ENCODE measurements at regions not wholly inside any gene's neighbourhood (a gene's known extent, or its start where the extent isn't known, plus 50 kb on each side); places are given as distances from the start of the nearest gene placed in this dataset.

DNA sequence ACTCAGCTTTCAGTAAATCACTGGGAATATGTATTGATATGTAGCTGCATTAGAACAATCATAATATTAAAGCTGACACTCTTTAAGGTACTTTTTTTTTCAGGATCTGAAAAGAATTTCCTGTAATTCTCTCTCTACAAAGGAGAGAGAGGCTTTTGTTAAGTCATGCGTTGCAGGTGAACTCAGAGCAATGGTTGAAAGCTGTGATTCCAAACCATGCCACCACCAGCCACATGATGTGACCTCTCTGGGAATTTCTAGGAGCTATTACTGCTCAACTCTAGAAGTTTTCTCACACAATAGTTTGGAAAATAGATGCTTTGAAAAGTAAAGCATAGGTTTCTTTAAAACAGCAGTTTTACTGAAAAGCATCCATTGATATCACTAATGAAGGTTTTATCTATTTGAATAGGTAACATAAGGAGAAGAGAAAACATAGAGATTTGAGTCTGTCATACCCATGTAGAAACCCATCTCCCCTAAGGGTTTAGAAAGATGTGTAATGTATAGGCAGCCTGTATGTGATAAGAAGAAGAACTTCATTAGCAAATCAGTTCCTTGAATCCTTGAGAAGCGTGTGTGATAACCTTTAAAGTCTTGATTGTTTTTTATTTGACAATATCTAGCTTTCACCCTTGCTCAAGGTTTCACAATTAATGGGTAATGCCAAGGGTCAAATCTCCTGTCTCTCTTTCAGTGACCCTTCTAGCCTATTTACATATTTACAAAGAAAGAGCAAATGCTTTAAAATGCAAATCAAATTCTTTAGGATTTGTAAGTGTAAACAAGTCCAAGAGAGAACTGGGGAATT lies 161.0 kb upstream of the ANKRD50 start:
- Histone ChIP-seq H3K36me3 (ENCODE audit: insufficient read depth, insufficient read length, low read length) (no peaks in the 10 kb centered on the region), H3K9ac (ENCODE audit: insufficient read length, low read depth) (no peak overlapping the region), H3K4me3 (ENCODE audit: insufficient read length, low read depth) (no peak overlapping the region), H3K9me3 (ENCODE audit: insufficient read depth, low read length) (peaks cover 8% of the 10 kb centered on the region; the same call in 1 of the 2 replicates), H3K4me1 (ENCODE audit: insufficient read depth, insufficient read length) (no peaks in the 10 kb centered on the region), H3K27me3 (ENCODE audit: insufficient read depth, insufficient read length) (no peaks in the 10 kb centered on the region)
- TF ChIP-seq ZNF274 (IDR thresholded peaks at IDR 0.05; ENCODE audit: low read depth, low read length) (no peak), YY1 (IDR thresholded peaks at IDR 0.05; ENCODE audit: insufficient read depth, insufficient read length) (no peak), SUZ12 (IDR thresholded peaks at IDR 0.05; ENCODE audit: extremely low read depth, insufficient read depth, insufficient read length) (no peak)
- peak; percentile 20 for DNase-seq (ENCODE audit: low read depth, low spot score)

DNA sequence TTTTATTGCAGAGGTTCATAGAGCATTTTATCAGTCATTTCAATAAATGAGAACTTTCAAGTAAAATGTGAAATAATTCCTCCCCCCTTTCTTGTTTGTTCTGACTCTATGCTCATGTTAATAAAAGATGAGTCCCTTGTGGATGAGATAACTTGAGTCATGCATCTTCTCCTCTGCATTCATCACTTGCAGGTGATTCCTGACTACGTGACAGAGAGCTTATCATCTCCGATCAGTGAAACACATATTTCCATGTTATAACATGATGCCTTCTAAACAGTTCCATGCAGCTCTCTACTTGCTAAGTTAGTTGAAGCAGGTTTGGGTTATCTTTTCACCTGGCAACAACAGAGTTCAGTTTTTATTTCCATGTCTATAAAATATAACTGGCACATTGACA lies 160.1 kb upstream of the ANKRD50 start:
- DNase-seq (ENCODE audit: low read depth, low spot score) = no peak
- Histone ChIP-seq H3K36me3 (ENCODE audit: insufficient read depth, insufficient read length, low read length) (no peaks in the 10 kb centered on the region), H3K9me3 (ENCODE audit: insufficient read depth, low read length) (peaks cover 8% of the 10 kb centered on the region; the same call in 1 of the 2 replicates), H3K27me3 (ENCODE audit: insufficient read depth, insufficient read length) (no peaks in the 10 kb centered on the region), H3K4me1 (ENCODE audit: insufficient read depth, insufficient read length) (no peaks in the 10 kb centered on the region), H3K9ac (ENCODE audit: insufficient read length, low read depth) (no peak overlapping the region), H3K4me3 (ENCODE audit: insufficient read length, low read depth) (no peak overlapping the region)
- TF ChIP-seq SUZ12 (IDR thresholded peaks at IDR 0.05; ENCODE audit: extremely low read depth, insufficient read depth, insufficient read length) (no peak), ZNF274 (IDR thresholded peaks at IDR 0.05; ENCODE audit: low read depth, low read length) (no peak), YY1 (IDR thresholded peaks at IDR 0.05; ENCODE audit: insufficient read depth, insufficient read length) (no peak)

DNA sequence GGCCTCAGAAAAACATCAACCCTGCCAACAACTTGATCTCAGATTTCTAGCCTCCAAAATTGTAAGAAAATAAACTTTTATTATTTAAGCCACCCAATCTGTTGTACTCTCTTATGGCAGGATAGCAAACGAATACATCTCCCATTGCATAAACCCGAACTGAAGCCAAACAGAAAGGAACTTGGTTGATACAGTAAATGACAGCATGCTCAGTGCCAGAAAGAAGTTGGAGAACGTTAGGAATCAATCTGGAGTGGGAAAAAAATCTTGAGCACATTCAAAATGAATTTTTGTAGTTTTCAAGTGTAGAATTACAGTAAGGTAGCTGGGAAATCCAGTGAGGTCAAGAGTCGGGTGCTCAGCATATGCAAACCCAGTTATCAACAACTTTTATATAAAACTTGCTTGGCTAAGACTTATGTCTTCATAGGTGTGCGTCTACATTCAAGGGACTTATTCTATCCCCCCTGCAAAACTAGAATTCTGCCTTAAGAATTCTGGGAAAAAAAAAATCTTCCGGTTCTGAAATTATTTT lies 157.5 kb upstream of the ANKRD50 start:
- no peak for DNase-seq (ENCODE audit: low read depth, low spot score)
- TF ChIP-seq ZNF274 (IDR thresholded peaks at IDR 0.05; ENCODE audit: low read depth, low read length) (no peak), SUZ12 (IDR thresholded peaks at IDR 0.05; ENCODE audit: extremely low read depth, insufficient read depth, insufficient read length) (no peak), YY1 (IDR thresholded peaks at IDR 0.05; ENCODE audit: insufficient read depth, insufficient read length) (no peak)
- H3K36me3 ChIP-seq (ENCODE audit: insufficient read depth, insufficient read length, low read length) = no peaks in the 10 kb centered on the region
- H3K9ac ChIP-seq (ENCODE audit: insufficient read length, low read depth) = no peak overlapping the region
- no peaks in the 10 kb centered on the region for H3K4me1 ChIP-seq (ENCODE audit: insufficient read depth, insufficient read length)
- H3K27me3 ChIP-seq (ENCODE audit: insufficient read depth, insufficient read length) = no peaks in the 10 kb centered on the region
- no peak overlapping the region for H3K4me3 ChIP-seq (ENCODE audit: insufficient read length, low read depth)
- 0 out of 2 replicates have a peak, but pooled peaks cover under 1% of the 10 kb centered on the region for H3K9me3 ChIP-seq (ENCODE audit: insufficient read depth, low read length)

DNA sequence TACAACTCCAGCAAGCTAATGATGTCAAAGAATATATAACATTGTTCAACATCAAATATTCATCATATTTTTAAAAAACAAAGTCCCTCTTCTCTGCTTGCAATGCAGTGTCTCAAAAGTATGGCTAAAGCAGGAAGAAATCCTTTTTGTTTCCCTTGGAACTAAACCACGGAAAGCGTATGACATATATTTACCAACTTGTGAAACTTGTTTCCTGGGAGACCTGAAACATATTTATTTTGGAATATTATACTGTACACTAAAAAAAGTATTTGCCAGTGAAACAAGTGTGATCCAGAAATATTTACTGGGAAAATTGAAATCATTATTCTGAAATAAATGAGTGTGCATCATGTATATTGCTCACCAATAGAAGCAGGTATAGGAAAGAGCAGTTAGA lies 156.0 kb upstream of the ANKRD50 start:
- Histone ChIP-seq H3K9ac (ENCODE audit: insufficient read length, low read depth) (no peak overlapping the region), H3K4me1 (ENCODE audit: insufficient read depth, insufficient read length) (no peaks in the 10 kb centered on the region), H3K27me3 (ENCODE audit: insufficient read depth, insufficient read length) (no peaks in the 10 kb centered on the region), H3K4me3 (ENCODE audit: insufficient read length, low read depth) (no peak overlapping the region), H3K9me3 (ENCODE audit: insufficient read depth, low read length) (no peaks in the 10 kb centered on the region), H3K36me3 (ENCODE audit: insufficient read depth, insufficient read length, low read length) (no peaks in the 10 kb centered on the region)
- DNase-seq (ENCODE audit: low read depth, low spot score) = no peak
- no peak for TF ChIP-seq YY1 (IDR thresholded peaks at IDR 0.05; ENCODE audit: insufficient read depth, insufficient read length)
- TF ChIP-seq ZNF274 (IDR thresholded peaks at IDR 0.05; ENCODE audit: low read depth, low read length) = no peak

DNA sequence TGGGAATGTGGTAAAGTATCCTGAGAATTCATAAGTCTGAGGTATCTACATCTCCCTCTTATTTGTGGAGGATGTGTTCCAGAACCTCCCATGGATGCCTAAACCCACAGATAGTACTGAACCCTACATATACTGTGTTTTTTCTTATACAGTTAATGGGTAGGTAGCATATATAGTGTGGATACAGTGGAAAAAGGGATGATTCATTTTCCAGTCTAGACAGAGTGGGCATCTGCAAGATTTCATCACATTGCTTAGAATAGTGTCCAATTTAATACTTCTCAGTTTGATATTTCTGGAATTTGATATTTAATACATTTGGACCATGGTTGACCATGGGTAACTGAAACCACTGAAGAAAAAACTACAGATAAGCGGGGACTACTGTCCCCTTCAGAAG lies 155.0 kb upstream of the ANKRD50 start:
- TF ChIP-seq ZNF274 (IDR thresholded peaks at IDR 0.05; ENCODE audit: low read depth, low read length) = no peak
- TF ChIP-seq SUZ12 (IDR thresholded peaks at IDR 0.05; ENCODE audit: extremely low read depth, insufficient read depth, insufficient read length) = no peak

DNA sequence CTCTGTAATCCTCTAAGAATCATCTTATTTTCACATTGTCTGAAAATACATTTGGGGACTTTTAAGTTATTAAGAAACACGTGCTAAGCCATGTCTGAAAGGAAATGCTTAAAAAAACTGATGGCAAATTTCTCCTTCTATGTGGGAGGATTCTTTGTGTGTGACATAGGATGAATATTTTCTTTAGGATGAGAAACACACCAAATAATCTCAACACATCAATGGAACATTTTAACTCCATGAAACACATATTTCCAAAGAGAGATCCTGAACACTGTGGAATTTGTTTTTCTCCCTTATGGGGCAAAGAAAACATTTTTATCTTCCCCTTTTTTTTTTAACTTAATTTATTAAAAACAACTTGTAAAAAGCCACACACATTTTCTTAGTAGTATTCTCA lies 153.8 kb upstream of the ANKRD50 start:
- no peaks in the 10 kb centered on the region for H3K27me3 ChIP-seq (ENCODE audit: insufficient read depth, insufficient read length)
- H3K9me3 ChIP-seq (ENCODE audit: insufficient read depth, low read length) = no peaks in the 10 kb centered on the region

More for the DNA sequence above, 155.0 kb upstream of the ANKRD50 start:
- H3K4me1 ChIP-seq (ENCODE audit: insufficient read depth, insufficient read length) = no peaks in the 10 kb centered on the region
- no peak overlapping the region for H3K4me3 ChIP-seq (ENCODE audit: insufficient read length, low read depth)
- DNase-seq (ENCODE audit: low read depth, low spot score) = no peak
- H3K36me3 ChIP-seq (ENCODE audit: insufficient read depth, insufficient read length, low read length) = no peaks in the 10 kb centered on the region
- H3K9me3 ChIP-seq (ENCODE audit: insufficient read depth, low read length) = no peaks in the 10 kb centered on the region
- no peak overlapping the region for H3K9ac ChIP-seq (ENCODE audit: insufficient read length, low read depth)
- no peaks in the 10 kb centered on the region for H3K27me3 ChIP-seq (ENCODE audit: insufficient read depth, insufficient read length)

DNA sequence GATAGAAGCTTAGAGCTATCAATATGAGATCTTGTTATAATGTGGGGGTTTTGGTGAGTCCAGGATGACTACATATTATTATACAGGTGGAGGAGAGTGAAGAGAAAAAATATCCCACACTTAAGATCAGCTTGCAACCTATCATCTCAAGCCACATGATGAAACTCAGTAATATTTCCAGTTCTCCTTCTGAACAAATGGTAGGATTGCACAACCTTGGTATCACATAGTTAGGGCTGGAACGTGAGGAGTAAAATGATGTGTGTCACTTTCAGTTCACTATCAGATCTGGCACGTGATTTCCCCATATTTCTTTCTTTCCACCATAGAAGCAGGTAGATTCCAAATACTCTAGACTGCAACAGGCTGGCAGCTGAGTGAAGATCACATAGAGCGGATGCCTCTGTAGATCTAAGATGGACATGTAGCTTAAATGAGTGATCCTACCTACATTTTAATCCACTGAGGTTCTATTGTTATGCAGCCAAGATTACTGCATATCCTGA lies 150.6 kb upstream of the ANKRD50 start:
- H3K4me3 ChIP-seq (ENCODE audit: insufficient read length, low read depth) = no peak overlapping the region
- TF ChIP-seq ZNF274 (IDR thresholded peaks at IDR 0.05; ENCODE audit: low read depth, low read length) (no peak), YY1 (IDR thresholded peaks at IDR 0.05; ENCODE audit: insufficient read depth, insufficient read length) (no peak), SUZ12 (IDR thresholded peaks at IDR 0.05; ENCODE audit: extremely low read depth, insufficient read depth, insufficient read length) (no peak)
- H3K36me3 ChIP-seq (ENCODE audit: insufficient read depth, insufficient read length, low read length) = no peaks in the 10 kb centered on the region
- no peak overlapping the region for H3K9ac ChIP-seq (ENCODE audit: insufficient read length, low read depth)
- no peaks in the 10 kb centered on the region for H3K27me3 ChIP-seq (ENCODE audit: insufficient read depth, insufficient read length)
- no peaks in the 10 kb centered on the region for H3K9me3 ChIP-seq (ENCODE audit: insufficient read depth, low read length)
- DNase-seq (ENCODE audit: low read depth, low spot score) = no peak
- no peaks in the 10 kb centered on the region for H3K4me1 ChIP-seq (ENCODE audit: insufficient read depth, insufficient read length)

More for the DNA sequence above, 153.8 kb upstream of the ANKRD50 start:
- Histone ChIP-seq H3K9ac (ENCODE audit: insufficient read length, low read depth) (no peak overlapping the region), H3K4me1 (ENCODE audit: insufficient read depth, insufficient read length) (no peaks in the 10 kb centered on the region), H3K36me3 (ENCODE audit: insufficient read depth, insufficient read length, low read length) (no peaks in the 10 kb centered on the region), H3K4me3 (ENCODE audit: insufficient read length, low read depth) (no peak overlapping the region)
- TF ChIP-seq YY1 (IDR thresholded peaks at IDR 0.05; ENCODE audit: insufficient read depth, insufficient read length) (no peak), SUZ12 (IDR thresholded peaks at IDR 0.05; ENCODE audit: extremely low read depth, insufficient read depth, insufficient read length) (no peak), ZNF274 (IDR thresholded peaks at IDR 0.05; ENCODE audit: low read depth, low read length) (no peak)
- DNase-seq (ENCODE audit: low read depth, low spot score) = no peak

All from NT2/D1 (cell line).